OCI-M2 (cell line): ENCODE measurements at regions not wholly inside any gene's neighbourhood (a gene's known extent, or its start where the extent isn't known, plus 50 kb on each side); places are given as distances from the start of the nearest gene placed in this dataset.

Experiments used
- DNase-seq: peaks from one replicate; lab custom pipeline; 2025; ENCODE audit not compliant: unreplicated experiment; lab: John Stamatoyannopoulos, UW

DNA sequence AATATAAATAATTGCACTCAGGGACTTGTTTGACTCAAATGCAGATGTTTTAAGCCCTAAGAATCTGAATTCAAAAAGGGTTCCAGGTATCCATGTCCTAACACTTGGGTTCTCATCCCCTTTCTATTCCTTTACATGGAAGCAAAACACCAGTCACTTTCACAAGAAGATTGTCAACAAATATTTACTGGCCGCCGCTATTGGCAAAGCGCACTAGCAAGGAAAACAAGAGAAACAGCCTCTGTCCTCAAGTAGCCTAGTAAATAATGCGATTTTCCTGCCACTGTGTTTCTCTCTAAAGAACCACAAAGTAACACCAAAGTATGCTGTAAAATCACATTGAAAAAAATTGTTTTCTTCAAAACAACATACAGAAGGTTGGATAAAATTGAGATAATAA, 66.7 kb upstream of the EZH2 start:
- no peak for DNase-seq

DNA sequence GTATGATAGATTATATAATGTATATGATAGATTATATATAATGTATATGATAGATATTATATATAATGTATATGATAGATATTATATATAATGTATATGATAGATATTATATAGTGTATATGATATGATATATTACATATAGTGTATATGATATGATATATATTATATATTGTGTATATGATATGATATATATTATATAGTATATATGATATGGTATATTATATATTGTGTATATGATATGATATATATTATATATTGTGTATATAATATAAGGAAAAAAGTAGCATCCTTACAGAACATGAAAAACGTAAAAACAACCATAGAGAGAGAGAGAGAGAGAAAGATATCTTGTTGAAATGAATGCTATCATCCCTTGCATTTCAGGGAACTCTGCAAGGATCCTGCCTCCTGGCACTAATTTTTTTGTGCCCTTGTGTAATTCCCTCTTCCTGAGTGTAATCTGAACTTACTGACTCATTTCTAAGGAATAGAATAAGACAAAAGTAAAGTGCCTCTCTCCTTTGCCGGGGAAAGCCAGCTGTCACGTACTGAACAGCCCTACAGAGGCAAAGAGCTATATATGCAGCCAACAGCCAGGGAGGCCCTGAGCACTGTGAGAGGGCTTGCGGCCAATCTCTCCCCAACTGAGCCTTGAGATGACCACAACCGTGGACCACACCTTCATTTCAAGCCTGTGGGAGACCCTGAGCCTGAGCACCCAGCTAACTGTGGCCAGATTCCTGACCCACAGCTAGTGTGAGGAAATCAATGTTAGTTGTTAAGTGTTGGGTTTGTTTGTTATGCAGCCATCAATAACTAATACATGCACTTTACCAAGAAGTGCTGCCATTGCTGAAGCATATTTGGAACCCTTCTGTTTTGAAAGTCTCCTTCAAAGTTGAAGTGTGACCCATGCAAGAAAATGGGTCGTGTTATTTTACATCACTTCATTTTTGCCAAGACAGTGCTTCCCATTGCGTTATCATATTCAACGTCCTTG, 61.1 kb upstream of the EZH2 start:
- no peak for DNase-seq

GRCh38 chr7:148941598-148942275, 57.6 kb upstream of the EZH2 start:
- DNase-seq, result peak; percentile 71

DNA sequence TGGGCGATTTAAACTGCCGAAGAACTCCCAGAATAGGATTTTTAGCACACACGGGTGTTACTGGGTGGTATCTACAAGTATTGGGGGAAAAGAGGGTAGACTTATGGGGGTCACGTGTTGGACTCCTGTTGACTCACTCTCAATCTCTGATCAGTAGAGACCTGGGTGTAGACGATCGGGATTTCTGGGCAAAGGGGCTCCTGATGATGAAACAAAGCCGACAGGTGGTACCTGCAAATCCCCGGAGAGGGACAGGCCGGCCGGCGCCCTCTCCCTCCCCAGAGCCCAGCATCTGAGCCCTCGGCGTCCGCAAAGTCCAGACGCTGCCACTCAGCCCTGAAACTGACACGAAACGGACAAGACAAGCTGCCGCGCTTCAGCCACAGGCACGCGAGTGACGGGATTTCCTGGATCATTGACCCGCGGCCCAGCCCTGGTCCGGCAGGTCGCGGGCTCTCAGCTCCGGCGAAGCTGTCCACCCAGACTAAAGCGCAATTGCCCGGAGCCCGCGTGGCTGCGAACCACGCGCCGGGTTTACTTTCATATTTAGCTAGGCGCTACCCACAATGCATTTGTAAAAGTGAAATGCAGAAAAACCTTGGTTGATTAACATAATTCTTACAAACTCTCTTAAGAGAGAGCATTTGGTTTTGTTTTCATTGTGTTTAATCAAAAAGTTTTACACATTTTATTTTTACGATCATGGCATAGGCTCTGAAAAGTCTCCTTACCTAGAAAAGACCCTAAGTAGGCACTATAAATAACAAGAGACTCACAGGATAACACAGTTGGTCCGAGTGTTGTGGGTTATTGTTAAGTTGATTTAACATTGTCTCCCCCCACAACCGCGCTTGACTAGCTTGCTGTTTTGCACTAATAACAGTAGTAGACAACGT, 56.9 kb upstream of the EZH2 start:
- peak; percentile 91 for DNase-seq

DNA sequence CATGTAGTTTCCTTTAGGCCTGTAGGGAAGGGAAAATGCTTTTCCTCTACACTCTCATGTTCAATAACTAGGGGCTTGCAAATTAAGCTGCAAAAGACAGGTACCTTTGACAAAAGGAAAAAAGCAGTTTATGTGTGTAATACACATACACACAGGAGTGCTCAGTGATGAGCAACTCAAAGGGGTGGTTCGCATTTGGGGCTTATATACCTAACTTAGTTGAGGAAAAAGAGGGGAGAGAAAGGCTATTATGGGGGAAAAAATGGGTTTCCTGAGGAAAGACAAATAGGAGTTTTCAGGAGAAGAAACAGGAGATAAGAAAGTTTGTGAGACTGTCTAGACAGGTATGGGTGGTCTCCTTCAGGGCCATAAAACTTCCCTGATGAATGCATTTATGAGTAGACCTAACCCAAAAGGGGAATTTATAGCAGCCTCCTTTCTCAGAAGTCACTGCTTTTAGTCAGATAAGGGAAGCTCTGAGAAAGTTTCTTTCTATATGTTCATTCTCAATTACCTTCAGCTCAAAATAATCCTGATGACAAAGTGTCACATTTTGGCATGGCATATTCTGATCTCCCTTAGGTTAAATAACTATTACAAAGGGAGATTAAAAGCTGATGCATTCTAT, 55.2 kb upstream of the EZH2 start:
- no peak for DNase-seq

DNA sequence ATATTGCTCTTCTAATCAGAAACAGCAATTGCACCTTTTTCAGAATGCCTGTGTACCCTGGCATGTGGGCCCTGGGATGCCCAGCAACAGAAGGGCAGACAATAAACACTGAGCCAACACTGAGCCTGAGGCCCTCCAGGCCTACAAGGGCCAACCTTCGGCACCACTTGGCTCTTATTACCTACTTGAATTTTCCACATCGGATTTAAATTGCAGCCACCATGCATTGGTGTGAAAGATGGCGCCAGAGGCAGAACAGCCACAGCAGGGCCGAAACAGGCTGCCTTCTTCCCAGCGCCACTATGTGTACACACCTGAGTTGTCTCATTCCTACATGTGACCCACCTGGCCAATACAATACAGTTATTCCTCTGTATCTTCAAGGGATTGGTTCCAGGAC, 51.4 kb upstream of the EZH2 start:
- no peak for DNase-seq
